ENCODE measurements at regions not wholly inside any gene's neighbourhood (a gene's known extent, or its start where the extent isn't known, plus 50 kb on each side); places are given as distances from the start of the nearest gene placed in this dataset.

- no peak for FAIRE-seq
Observed at GRCh38 chr3:168497183-168497582, 401.5 kb upstream of the GOLIM4 start.

GRCh38 chr3:168495932-168496331, 400.2 kb upstream of the GOLIM4 start:
- no peak for FAIRE-seq

GRCh38 chr3:168495270-168495669, 399.5 kb upstream of the GOLIM4 start:
- no peak for FAIRE-seq

- FAIRE-seq, result no peak
Observed at GRCh38 chr3:168493412-168494205, 397.9 kb upstream of the GOLIM4 start.

GRCh38 chr3:168490981-168491380, 395.3 kb upstream of the GOLIM4 start:
- FAIRE-seq, result no peak

- FAIRE-seq, result no peak
Observed at GRCh38 chr3:168489301-168489700, 393.6 kb upstream of the GOLIM4 start.

- FAIRE-seq, result no peak
Observed at GRCh38 chr3:168485936-168486335, 390.2 kb upstream of the GOLIM4 start.

- FAIRE-seq, result no peak
Observed at GRCh38 chr3:168476360-168476980, 380.7 kb upstream of the GOLIM4 start.

- no peak for FAIRE-seq
Observed at GRCh38 chr3:168475704-168476103, 380.0 kb upstream of the GOLIM4 start.

- no peak for FAIRE-seq
Observed at GRCh38 chr3:168473334-168473890, 377.7 kb upstream of the GOLIM4 start.

GRCh38 chr3:168472783-168473182, 377.1 kb upstream of the GOLIM4 start:
- FAIRE-seq, result no peak

GRCh38 chr3:168470380-168470779, 374.7 kb upstream of the GOLIM4 start:
- FAIRE-seq, result no peak

- FAIRE-seq, result no peak
Observed at GRCh38 chr3:168469436-168469835, 373.7 kb upstream of the GOLIM4 start.

- no peak for FAIRE-seq
Observed at GRCh38 chr3:168467115-168467714, 371.5 kb upstream of the GOLIM4 start.

- FAIRE-seq, result no peak
Observed at GRCh38 chr3:168461793-168462192, 366.1 kb upstream of the GOLIM4 start.

GRCh38 chr3:168459226-168459784, 363.6 kb upstream of the GOLIM4 start:
- no peak for FAIRE-seq

- FAIRE-seq, result no peak
Observed at GRCh38 chr3:168457954-168458539, 362.3 kb upstream of the GOLIM4 start.

- no peak for FAIRE-seq
Observed at GRCh38 chr3:168455814-168456213, 360.1 kb upstream of the GOLIM4 start.

GRCh38 chr3:168453623-168454022, 357.9 kb upstream of the GOLIM4 start:
- FAIRE-seq, result peak; percentile 95

- no peak for FAIRE-seq
Observed at GRCh38 chr3:168443965-168444364, 348.2 kb upstream of the GOLIM4 start.

GRCh38 chr3:168442502-168442901, 346.8 kb upstream of the GOLIM4 start:
- no peak for FAIRE-seq

GRCh38 chr3:168436245-168436724, 340.6 kb upstream of the GOLIM4 start:
- no peak for FAIRE-seq

- no peak for FAIRE-seq
Observed at GRCh38 chr3:168431491-168431890, 335.8 kb upstream of the GOLIM4 start.
